AG10803 (cell line): ENCODE measurements at regions not wholly inside any gene's neighbourhood (a gene's known extent, or its start where the extent isn't known, plus 50 kb on each side); places are given as distances from the start of the nearest gene placed in this dataset.

ENCODE experiments used
- DNase-seq: peaks from one replicate; pipeline ENCODE4 v3.0.0; 2010; ENCODE audit warnings: low read depth
- H3K4me3 ChIP-seq: 2 replicates; pipeline ENCODE4 v1.5.1; 2011; ENCODE audit warnings: mild to moderate bottlenecking, low read length, control low read depth
- TF ChIP-seq, protein P1 (sequence below): conservative IDR thresholded peaks from 2 replicates; pipeline ENCODE4 v1.5.1; 2011; ENCODE audit warnings: mild to moderate bottlenecking, low read length, control low read depth, inconsistent platforms

DNA sequence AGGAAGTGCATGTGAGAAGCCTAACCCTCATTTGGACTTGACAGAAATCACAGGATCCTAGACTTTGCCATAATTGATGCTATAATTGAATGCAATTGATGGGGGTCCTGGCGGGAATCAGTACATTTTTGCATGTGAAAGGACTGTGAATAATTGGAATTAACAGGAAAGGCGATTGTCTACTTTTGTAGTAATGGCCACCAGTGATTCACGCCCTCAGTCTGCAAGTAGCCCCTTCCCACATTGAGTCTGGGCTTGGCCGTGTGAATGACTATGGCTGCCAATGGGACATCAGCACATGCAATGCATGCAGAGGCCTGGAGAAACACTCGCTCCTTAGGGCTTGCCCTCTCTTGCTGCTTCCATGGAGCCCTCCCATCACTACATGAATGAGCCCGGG is 107.8 kb upstream of the OSMR start:
- H3K4me3 ChIP-seq, result no peak overlapping the region
- TF ChIP-seq, protein P1, sequence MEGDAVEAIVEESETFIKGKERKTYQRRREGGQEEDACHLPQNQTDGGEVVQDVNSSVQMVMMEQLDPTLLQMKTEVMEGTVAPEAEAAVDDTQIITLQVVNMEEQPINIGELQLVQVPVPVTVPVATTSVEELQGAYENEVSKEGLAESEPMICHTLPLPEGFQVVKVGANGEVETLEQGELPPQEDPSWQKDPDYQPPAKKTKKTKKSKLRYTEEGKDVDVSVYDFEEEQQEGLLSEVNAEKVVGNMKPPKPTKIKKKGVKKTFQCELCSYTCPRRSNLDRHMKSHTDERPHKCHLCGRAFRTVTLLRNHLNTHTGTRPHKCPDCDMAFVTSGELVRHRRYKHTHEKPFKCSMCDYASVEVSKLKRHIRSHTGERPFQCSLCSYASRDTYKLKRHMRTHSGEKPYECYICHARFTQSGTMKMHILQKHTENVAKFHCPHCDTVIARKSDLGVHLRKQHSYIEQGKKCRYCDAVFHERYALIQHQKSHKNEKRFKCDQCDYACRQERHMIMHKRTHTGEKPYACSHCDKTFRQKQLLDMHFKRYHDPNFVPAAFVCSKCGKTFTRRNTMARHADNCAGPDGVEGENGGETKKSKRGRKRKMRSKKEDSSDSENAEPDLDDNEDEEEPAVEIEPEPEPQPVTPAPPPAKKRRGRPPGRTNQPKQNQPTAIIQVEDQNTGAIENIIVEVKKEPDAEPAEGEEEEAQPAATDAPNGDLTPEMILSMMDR, result no peak
- no peak for DNase-seq

DNA sequence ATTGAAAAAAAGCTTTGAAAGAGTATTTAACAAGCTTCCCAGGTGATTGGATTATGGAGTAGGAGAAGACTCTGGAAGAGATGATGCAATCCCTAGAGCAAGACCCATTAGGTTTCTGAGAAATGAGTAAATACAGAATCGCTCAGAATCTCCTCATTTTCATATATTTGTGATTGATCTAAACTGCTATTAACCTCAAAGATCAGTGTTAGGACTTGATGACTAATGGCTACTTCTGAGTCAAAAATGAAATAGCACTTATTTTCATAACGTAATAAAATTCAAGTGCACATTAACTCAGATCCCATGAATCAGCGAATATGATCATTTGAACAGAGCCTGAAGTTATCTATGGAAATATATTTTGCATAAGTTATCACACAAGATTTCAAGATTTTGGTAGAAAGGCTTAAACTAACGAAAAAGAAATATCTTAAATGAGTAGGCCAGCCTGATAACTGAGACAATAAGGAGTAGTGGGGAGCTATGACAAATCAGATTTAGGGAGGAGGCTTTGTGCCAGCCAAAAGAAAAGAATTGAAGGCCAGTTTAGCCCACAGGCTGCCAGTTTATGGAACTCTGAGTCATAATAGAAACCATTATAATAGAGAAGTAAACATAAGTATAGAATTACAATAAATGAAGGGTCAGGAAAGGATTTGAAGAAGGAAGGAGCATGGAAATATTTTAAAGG is 106.7 kb upstream of the OSMR start:
- H3K4me3 ChIP-seq, result no peak overlapping the region
- TF ChIP-seq, protein P1, result no peak
- no peak for DNase-seq

DNA sequence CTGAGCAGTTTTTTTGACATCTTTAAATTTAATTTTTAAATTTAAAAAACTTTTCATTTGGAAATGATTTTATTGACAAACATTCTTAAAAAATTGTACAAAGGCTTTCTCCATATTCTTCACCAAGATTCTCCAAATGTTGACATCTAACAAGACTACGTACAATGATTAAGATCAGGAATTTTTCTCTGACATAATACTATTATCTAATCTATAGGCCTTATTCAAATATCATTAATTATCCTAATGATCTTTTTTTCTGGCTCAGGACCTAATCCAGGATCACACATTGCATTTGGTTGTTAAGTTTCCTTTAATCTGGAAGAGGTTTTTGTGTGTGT is 106.1 kb upstream of the OSMR start:
- H3K4me3 ChIP-seq, result no peak overlapping the region
- TF ChIP-seq, protein P1, result no peak
- no peak for DNase-seq

DNA sequence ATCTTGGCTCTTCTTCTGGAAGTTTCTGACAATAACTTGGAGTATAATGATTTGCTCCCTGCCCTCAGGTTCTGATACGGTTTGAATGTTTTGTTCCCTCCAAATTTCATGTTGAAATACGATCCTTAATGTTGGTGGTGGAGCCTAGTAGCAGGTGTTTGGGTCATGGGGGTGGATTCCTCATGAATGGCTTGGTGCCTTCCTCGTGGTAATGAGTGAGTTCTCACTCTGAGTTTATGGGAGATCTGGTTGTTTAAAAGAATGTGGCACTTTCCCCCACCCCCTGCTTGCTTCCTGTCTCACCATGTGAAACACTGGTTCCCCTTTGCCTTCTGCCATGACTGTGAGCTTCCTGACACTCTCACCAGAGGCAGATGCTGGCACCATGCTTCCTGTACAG is 103.0 kb upstream of the OSMR start:
- no peak overlapping the region for H3K4me3 ChIP-seq
- no peak for DNase-seq
- TF ChIP-seq, protein P1, result no peak

DNA sequence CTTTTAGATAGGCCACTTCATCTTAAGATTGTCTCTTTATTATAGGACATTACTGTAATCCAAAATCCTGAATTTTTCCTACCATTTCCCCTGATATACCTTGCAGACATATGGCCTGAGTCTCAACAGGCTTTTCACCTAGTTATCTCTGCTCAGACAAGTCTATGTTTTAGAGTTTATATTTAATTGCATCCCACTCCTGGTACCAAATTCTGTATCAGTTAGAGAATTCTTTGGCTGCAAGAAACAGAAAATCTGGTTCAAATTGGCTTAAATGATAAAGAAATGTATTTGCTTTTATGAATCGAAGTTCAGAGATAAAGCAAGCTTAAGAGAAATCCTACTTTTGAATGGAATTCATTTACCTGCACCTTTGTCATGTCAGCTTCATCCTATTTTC is 102.2 kb upstream of the OSMR start:
- DNase-seq, result no peak
- no peak overlapping the region for H3K4me3 ChIP-seq
- TF ChIP-seq, protein P1, result no peak

DNA sequence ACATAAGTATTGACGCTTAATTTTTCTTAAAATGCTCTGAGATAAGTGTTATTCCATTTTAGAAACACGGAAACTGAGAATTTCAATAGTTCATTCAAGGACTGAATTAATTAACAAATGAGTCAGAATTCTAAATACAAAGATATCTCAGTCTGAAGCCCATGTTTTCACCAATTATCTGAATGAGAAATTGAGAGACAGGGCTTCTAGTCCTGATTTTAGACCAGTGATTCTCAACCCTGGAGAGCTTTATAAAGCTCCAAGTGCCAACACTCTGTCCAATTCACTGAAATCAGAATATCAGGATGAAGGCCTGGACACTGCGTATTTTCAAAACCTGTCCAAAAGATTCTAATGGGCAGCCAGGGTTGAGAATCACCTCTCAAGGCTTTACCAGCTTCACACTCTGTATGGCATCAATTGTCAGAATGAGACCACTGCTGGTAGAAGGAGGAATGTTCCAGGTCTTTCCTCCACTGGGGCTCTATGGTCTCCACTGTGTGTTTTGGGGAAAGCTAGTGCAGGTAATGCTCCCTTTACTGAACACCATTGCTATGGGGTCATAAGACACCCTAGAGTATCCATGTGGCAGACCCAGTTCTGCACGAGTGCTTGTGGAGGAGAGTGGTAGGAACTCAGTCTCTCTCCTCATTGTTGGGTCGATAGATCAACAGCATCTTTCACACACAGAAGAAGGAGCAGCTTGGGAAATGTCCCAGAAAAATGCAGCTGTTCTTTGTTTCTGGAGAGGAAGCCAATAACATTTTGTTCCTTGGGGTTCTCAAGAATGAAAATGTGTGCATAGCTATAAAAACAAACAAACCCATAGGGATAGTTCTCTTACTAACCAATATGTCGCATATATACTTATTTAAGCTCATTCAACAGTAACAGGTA is 99.7 kb upstream of the OSMR start:
- no peak overlapping the region for H3K4me3 ChIP-seq
- TF ChIP-seq, protein P1, result no peak
- DNase-seq, result no peak

DNA sequence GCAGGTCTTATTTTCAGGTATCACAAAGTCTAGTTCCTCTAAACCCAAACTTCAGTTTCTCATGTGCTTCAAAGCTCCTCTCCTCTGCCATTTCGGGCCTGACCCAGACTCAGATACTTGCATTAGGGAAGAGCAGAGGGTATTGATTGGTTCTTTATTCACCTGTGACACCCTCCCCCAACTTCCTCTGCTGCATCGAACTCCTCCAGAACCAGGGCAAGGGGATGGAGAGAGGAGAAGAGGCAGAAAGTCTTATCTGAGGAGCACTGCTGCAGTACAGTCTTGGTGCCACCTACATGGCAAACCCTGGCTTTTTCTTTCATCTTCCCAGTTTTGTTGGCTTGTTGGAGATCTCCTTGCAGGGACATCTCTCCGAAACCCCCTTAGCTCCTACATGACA is 96.0 kb upstream of the OSMR start:
- no peak overlapping the region for H3K4me3 ChIP-seq
- TF ChIP-seq, protein P1, result no peak
- no peak for DNase-seq
